Body of pancreas (tissue), 4 donors: ENCODE measurements at regions not wholly inside any gene's neighbourhood (a gene's known extent, or its start where the extent isn't known, plus 50 kb on each side); places are given as distances from the start of the nearest gene placed in this dataset.

ENCODE experiments used
- POLR2A ChIP-seq, 3 donors: fragments of 450-650 bp; IDR thresholded peaks; one replicate each; pipeline ENCODE4 v1.6.1; 2016; ENCODE audit warnings: antibody characterized with exemption in 3 of 3, mild to moderate bottlenecking in 2 of 3
- TF ChIP-seq, protein P1 (sequence below), 7 experiments: fragments of 450-650 bp in 4 of 7; fragments of 200-600 bp in 3 of 7; sonication (generic) in 3 of 7; IDR thresholded peaks; one replicate each; pipeline ENCODE4 v1.5.1; 2016 to 2019; ENCODE audit warnings: antibody characterized with exemption in 7 of 7

DNA sequence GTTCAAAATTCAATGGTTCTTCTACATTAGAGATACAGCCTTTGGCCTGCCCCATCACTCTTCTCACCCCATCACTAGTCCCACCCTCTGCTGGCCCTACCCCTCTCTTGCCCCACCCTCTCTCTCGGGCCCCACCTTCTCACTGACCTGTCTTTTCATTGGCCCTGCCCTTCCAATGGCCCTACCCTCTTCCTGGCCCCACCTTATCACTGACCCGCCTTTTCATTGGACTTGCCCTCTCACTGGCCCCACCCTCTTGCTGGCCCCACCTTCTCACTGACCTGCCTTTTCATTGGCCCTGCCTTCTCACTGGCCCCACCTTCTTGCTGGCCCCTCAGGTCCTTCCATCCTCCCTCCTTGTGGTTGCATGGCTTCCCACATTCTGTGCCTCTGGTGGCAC lies 107.2 kb upstream of the PLEKHG1 start:
- no peak for TF ChIP-seq POLR2A (IDR thresholded peaks at IDR 0.05)
- TF ChIP-seq, protein P1, sequence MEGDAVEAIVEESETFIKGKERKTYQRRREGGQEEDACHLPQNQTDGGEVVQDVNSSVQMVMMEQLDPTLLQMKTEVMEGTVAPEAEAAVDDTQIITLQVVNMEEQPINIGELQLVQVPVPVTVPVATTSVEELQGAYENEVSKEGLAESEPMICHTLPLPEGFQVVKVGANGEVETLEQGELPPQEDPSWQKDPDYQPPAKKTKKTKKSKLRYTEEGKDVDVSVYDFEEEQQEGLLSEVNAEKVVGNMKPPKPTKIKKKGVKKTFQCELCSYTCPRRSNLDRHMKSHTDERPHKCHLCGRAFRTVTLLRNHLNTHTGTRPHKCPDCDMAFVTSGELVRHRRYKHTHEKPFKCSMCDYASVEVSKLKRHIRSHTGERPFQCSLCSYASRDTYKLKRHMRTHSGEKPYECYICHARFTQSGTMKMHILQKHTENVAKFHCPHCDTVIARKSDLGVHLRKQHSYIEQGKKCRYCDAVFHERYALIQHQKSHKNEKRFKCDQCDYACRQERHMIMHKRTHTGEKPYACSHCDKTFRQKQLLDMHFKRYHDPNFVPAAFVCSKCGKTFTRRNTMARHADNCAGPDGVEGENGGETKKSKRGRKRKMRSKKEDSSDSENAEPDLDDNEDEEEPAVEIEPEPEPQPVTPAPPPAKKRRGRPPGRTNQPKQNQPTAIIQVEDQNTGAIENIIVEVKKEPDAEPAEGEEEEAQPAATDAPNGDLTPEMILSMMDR (IDR thresholded peaks at IDR 0.05): no peak
